HepG2 (cell line): ENCODE measurements at regions not wholly inside any gene's neighbourhood (a gene's known extent, or its start where the extent isn't known, plus 50 kb on each side); places are given as distances from the start of the nearest gene placed in this dataset.

Experiments used
- CCAR2 ChIP-seq: fragments of 200-400 bp; formaldehyde crosslinking; optimal IDR thresholded peaks from 2 replicates; pipeline ENCODE3; 2018; ENCODE audit warnings: low read depth, mild to moderate bottlenecking, low read length, moderate library complexity
- CEBPB ChIP-seq: IDR thresholded peaks from 2 replicates; pipeline ENCODE4 v1.6.1; 2011; ENCODE audit warnings: low read depth, low read length, improper control_type of control experiment, borderline replicate concordance
- CHD2 ChIP-seq: IDR thresholded peaks from 2 replicates; pipeline ENCODE4 v1.6.1; 2011; ENCODE audit warnings: low read depth, low read length, improper control_type of control experiment
- MAFF ChIP-seq: IDR thresholded peaks from 2 replicates; pipeline ENCODE4 v1.6.1; 2011; ENCODE audit warnings: low read depth, low read length, improper control_type of control experiment
- MLLT10 ChIP-seq: sonication (generic); formaldehyde crosslinking; IDR thresholded peaks from 2 replicates; pipeline ENCODE4 v1.4.0; 2020; ENCODE audit warnings: missing genetic modification reagents
- MTA3 ChIP-seq: sonication (generic); formaldehyde crosslinking; IDR thresholded peaks from 2 replicates; pipeline ENCODE4 v1.4.0; 2020; ENCODE audit warnings: missing genetic modification reagents
- NR2C2 ChIP-seq: sonication (generic); formaldehyde crosslinking; IDR thresholded peaks from 2 replicates; pipeline ENCODE4 v1.4.0; 2020; ENCODE audit warnings: missing genetic modification reagents, mild to moderate bottlenecking, moderate library complexity, borderline replicate concordance
- SIN3B ChIP-seq: fragments of 150-350 bp; IDR thresholded peaks from 2 replicates; pipeline ENCODE4 v1.6.1; 2014; ENCODE audit warnings: low read length
- TEAD3 ChIP-seq: optimal IDR thresholded peaks from 2 replicates; pipeline ENCODE3; 2016; ENCODE audit warnings: borderline replicate concordance
- THYN1 ChIP-seq: sonication (generic); formaldehyde crosslinking; IDR thresholded peaks from 2 replicates; pipeline ENCODE4 v1.8.1; 2023; ENCODE audit warnings: low read depth, mild to moderate bottlenecking, moderate library complexity, missing genetic modification reagents, borderline replicate concordance
- ZKSCAN8 ChIP-seq: IDR thresholded peaks from 2 replicates; pipeline ENCODE4 v1.6.1; 2016; ENCODE audit warnings: borderline replicate concordance, missing genetic modification reagents, missing compliant biosample characterization
- ZNF260 ChIP-seq: sonication (generic); formaldehyde crosslinking; IDR thresholded peaks from 2 replicates; pipeline ENCODE4 v1.4.0; 2020; ENCODE audit warnings: missing genetic modification reagents, low read depth, mild to moderate bottlenecking, borderline replicate concordance
- ZNF547 ChIP-seq: sonication (generic); formaldehyde crosslinking; IDR thresholded peaks from 2 replicates; pipeline ENCODE4 v1.5.1; 2020; ENCODE audit warnings: mild to moderate bottlenecking, missing genetic modification reagents
- ZNF674 ChIP-seq: sonication (generic); formaldehyde crosslinking; IDR thresholded peaks from 2 replicates; pipeline ENCODE4 v1.5.0; 2020; ENCODE audit warnings: low read depth, mild to moderate bottlenecking, missing genetic modification reagents
- ZNF781 ChIP-seq: sonication (generic); formaldehyde crosslinking; IDR thresholded peaks from 2 replicates; pipeline ENCODE4 v1.5.1; 2020; ENCODE audit warnings: borderline replicate concordance, mild to moderate bottlenecking, missing genetic modification reagents; ENCODE audit errors: not compliant biosample characterization
- ZNF883 ChIP-seq: sonication (generic); formaldehyde crosslinking; IDR thresholded peaks from 2 replicates; pipeline ENCODE4 v1.5.1; 2020; ENCODE audit warnings: mild to moderate bottlenecking, missing genetic modification reagents; ENCODE audit errors: not compliant biosample characterization
- ZSCAN20 ChIP-seq: sonication (generic); formaldehyde crosslinking; IDR thresholded peaks from 2 replicates; pipeline ENCODE4 v1.4.0; 2020; ENCODE audit warnings: missing genetic modification reagents, mild to moderate bottlenecking, borderline replicate concordance
- TF ChIP-seq, protein P1 (sequence below): sonication (generic); formaldehyde crosslinking; IDR thresholded peaks from 2 replicates; pipeline ENCODE4 v1.5.1; 2020; ENCODE audit warnings: missing genetic modification reagents, mild to moderate bottlenecking, borderline replicate concordance
- TF ChIP-seq, protein P2 (sequence below): sonication (generic); formaldehyde crosslinking; IDR thresholded peaks from 2 replicates; pipeline ENCODE4 v1.4.0; 2020; ENCODE audit warnings: low read depth, mild to moderate bottlenecking, missing genetic modification reagents
- TF ChIP-seq, protein P3 (sequence below): sonication (generic); formaldehyde crosslinking; IDR thresholded peaks from 2 replicates; pipeline ENCODE4 v1.4.0; 2020; ENCODE audit warnings: missing genetic modification reagents
- TF ChIP-seq, protein P4 (sequence below): sonication (generic); formaldehyde crosslinking; IDR thresholded peaks from 2 replicates; pipeline ENCODE4 v1.4.0; 2020; ENCODE audit warnings: missing genetic modification reagents
- TF ChIP-seq, protein P5 (sequence below): sonication (generic); formaldehyde crosslinking; IDR thresholded peaks from 2 replicates; pipeline ENCODE4 v1.5.0; 2020; ENCODE audit warnings: missing genetic modification reagents

DNA sequence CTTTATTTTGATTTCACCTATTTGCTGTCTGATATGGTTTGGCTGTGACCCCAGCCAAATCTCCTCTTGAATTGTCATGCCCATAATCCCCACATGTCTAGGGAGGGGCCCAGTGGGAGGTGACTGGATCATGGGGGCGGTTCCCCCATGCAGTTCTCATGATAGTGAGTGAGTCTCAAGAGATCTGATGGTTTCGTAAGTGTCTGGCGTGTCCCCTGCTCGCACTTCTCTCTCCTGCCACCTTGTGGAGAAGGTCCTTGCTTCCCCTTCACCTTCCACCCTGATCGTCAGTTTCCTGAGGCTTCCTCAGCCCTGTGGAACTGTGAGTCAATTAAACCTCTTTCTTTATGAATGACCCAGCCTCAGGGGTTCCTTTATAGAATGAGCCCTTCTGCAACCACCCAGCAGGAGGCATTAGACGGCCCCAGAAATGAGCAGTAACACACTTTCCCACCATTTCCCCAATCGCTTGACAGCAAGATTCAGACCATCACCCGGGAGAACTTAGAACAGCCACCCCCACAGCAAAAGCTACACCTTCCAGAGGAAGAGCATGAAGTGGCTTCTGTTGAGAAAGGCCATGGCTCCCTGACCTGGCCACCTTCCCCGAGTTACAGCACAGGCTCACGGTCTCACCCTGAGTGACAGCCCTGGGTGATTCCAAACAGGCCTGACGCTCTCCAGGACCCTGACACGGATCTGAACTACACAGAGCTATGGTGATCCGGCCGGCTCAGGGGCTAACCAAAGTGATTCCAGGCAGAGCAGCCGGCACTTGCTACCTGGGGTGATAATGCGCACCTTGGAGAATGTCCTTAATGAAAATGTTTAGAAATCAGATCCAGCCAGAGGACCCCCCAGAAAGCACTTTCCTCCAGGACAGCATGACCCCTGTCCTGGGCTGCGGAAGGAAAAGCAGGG is 131.2 kb upstream of the CDH4 start (continued):
- TF ChIP-seq, protein P1, sequence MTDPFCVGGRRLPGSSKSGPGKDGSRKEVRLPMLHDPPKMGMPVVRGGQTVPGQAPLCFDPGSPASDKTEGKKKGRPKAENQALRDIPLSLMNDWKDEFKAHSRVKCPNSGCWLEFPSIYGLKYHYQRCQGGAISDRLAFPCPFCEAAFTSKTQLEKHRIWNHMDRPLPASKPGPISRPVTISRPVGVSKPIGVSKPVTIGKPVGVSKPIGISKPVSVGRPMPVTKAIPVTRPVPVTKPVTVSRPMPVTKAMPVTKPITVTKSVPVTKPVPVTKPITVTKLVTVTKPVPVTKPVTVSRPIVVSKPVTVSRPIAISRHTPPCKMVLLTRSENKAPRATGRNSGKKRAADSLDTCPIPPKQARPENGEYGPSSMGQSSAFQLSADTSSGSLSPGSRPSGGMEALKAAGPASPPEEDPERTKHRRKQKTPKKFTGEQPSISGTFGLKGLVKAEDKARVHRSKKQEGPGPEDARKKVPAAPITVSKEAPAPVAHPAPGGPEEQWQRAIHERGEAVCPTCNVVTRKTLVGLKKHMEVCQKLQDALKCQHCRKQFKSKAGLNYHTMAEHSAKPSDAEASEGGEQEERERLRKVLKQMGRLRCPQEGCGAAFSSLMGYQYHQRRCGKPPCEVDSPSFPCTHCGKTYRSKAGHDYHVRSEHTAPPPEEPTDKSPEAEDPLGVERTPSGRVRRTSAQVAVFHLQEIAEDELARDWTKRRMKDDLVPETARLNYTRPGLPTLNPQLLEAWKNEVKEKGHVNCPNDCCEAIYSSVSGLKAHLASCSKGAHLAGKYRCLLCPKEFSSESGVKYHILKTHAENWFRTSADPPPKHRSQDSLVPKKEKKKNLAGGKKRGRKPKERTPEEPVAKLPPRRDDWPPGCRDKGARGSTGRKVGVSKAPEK, result no peak
- TF ChIP-seq CEBPB (peak; percentile 5; the same call in 1 of the 2 replicates), ZKSCAN8 (no peak), CHD2 (peak; percentile 33; the same call in 1 of the 2 replicates), CCAR2 (no peak), MAFF (no peak), MLLT10 (CRISPR knock-in tag) (no peak), ZSCAN20 (CRISPR knock-in tag) (no peak), NR2C2 (CRISPR knock-in tag) (no peak), ZNF547 (CRISPR knock-in tag) (no peak), TEAD3 (CRISPR knock-in tag) (no peak), ZNF883 (no peak), ZNF260 (CRISPR knock-in tag) (no peak), THYN1 (CRISPR knock-in tag) (no peak), ZNF781 (CRISPR knock-in tag) (no peak), SIN3B (no peak), ZNF674 (CRISPR knock-in tag) (no peak), MTA3 (CRISPR knock-in tag) (no peak)
- TF ChIP-seq, protein P2, sequence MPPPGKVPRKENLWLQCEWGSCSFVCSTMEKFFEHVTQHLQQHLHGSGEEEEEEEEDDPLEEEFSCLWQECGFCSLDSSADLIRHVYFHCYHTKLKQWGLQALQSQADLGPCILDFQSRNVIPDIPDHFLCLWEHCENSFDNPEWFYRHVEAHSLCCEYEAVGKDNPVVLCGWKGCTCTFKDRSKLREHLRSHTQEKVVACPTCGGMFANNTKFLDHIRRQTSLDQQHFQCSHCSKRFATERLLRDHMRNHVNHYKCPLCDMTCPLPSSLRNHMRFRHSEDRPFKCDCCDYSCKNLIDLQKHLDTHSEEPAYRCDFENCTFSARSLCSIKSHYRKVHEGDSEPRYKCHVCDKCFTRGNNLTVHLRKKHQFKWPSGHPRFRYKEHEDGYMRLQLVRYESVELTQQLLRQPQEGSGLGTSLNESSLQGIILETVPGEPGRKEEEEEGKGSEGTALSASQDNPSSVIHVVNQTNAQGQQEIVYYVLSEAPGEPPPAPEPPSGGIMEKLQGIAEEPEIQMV, result no peak
- TF ChIP-seq, protein P3, sequence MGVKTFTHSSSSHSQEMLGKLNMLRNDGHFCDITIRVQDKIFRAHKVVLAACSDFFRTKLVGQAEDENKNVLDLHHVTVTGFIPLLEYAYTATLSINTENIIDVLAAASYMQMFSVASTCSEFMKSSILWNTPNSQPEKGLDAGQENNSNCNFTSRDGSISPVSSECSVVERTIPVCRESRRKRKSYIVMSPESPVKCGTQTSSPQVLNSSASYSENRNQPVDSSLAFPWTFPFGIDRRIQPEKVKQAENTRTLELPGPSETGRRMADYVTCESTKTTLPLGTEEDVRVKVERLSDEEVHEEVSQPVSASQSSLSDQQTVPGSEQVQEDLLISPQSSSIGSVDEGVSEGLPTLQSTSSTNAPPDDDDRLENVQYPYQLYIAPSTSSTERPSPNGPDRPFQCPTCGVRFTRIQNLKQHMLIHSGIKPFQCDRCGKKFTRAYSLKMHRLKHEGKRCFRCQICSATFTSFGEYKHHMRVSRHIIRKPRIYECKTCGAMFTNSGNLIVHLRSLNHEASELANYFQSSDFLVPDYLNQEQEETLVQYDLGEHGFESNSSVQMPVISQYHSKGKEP (CRISPR knock-in tag), result no peak
- TF ChIP-seq, protein P4, sequence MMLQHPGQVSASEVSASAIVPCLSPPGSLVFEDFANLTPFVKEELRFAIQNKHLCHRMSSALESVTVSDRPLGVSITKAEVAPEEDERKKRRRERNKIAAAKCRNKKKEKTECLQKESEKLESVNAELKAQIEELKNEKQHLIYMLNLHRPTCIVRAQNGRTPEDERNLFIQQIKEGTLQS (CRISPR knock-in tag), result no peak
- TF ChIP-seq, protein P5, sequence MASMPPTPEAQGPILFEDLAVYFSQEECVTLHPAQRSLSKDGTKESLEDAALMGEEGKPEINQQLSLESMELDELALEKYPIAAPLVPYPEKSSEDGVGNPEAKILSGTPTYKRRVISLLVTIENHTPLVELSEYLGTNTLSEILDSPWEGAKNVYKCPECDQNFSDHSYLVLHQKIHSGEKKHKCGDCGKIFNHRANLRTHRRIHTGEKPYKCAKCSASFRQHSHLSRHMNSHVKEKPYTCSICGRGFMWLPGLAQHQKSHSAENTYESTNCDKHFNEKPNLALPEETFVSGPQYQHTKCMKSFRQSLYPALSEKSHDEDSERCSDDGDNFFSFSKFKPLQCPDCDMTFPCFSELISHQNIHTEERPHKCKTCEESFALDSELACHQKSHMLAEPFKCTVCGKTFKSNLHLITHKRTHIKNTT (CRISPR knock-in tag), result no peak
